ENCODE measurements at regions not wholly inside any gene's neighbourhood (a gene's known extent, or its start where the extent isn't known, plus 50 kb on each side); places are given as distances from the start of the nearest gene placed in this dataset.

GRCh38 chr9:26508897-26509296, 383.7 kb downstream of the CAAP1 start:
- TF ChIP-seq POLR2AphosphoS5 (IDR thresholded peaks at IDR 0.05; ENCODE audit: low read depth) (no peak), CTCF (IDR thresholded peaks at IDR 0.05; ENCODE audit: insufficient read depth, low read length) (no peak)
